Muscle of back (tissue), 3 donors: ENCODE measurements at regions not wholly inside any gene's neighbourhood (a gene's known extent, or its start where the extent isn't known, plus 50 kb on each side); places are given as distances from the start of the nearest gene placed in this dataset.
"Not testable (repeated sequence)": the region's sequence is repeated elsewhere in the genome, so short reads cannot be mapped to it uniquely, and the experiment has no call there.

ENCODE experiments used
- DNase-seq, 3 donors: peaks; one replicate each; pipeline versions ENCODE4 v3.0.0 to v3.0.0-alpha.2; 2013

DNA sequence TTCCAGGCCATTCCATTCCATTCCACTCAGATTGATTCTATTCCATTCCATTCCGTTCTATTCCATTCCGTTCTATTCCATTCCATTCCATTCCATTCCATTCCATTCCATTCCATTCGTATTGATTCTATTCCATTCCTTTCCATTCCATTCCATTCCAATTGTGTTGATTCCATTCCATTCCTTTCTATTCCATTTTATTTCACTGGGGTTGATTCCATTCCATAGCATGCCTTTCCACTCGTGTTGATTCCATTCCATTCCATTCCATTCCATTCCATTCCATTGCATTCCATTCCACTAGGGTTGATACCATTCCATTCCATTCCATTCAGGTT lies 1142.3 kb downstream of the RPIA start:
- DNase-seq: peak in 2 of 3 donors; percentile 20 to 40

DNA sequence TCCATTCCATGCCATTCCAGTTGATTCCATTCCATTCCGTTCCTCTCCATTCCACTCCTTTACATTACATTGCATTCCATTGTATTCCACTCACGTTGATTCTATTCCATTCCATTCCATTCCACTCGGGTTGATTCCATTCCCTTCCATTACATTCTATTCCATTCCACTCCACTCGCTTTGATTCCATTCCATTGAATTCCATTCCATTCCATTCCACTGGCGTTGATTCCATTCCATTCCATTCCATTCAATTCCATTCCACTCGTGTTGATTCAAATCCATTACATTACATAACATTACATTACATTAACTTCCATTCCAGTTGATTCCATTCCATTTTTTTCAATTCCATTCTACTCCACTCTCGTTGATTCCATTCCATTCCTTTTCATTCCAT lies 1142.8 kb downstream of the RPIA start:
- DNase-seq: no peak

DNA sequence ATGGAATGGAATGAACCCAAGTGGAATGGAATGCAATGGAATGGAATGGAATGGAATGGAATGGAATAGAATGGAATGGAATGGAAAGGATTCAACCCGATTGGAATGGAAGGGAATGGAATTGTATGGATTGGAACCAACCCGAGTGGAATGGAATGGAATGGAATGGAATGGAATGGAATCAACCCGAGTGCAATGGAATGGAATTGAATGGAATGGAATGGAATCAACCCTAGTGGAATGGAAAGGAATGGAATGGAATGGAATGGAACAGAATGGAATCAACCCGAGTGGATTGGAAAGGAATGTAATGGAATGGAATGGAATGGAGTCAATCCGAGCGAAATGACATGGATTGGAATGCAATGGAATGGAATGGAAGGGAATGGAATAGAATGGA lies 1144.9 kb downstream of the RPIA start:
- DNase-seq: peak in 2 of 3 donors; percentile 28 to 40

DNA sequence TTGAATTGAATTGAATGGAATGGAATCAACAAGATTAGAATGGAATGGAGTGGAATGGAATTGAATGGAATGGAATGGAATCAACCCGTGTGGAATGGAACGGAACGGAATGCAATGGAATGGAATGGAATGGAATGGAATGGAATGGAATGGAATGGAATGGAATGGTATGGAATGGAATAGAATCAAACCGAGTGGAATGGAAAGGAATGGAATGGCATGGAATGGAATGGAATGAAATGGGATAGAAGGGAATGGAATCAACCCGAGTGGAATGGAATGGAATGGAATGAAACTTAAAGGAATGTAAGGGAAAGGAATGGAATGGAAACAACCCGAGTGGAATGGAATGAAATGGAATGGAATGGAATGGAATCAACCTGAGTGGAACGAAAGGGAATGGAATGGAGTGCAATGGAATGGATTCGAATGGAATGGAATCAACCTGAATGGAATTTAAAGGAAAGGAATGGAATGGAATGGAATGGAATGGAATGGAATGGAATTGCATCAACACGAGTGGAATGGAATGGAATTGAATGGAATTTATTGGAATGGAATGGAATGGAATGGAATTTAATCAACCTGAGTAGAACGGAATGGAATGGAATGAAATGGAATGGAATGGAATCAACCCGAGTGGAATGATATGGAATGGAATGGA lies 1146.6 kb downstream of the RPIA start:
- DNase-seq: no peak

DNA sequence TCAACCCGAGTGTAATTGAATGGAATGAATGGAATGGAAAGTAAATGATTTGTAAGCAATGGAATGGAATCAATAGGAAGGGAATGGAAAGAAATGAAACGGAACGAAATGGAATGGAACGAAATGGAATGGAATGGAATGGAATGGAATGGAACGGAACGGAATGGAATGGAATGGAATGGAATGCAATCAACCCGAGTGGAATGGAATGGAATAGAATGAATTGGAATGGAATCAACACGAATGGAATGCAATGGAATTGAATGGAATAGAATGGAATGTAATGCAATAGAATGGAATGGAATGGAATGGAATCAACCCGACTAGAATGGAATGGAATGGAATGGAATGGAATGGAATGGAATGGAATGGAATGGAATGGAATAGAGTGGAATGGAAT lies 1148.7 kb downstream of the RPIA start:
- DNase-seq: peak in 1 of 3 donors; percentile 28

DNA sequence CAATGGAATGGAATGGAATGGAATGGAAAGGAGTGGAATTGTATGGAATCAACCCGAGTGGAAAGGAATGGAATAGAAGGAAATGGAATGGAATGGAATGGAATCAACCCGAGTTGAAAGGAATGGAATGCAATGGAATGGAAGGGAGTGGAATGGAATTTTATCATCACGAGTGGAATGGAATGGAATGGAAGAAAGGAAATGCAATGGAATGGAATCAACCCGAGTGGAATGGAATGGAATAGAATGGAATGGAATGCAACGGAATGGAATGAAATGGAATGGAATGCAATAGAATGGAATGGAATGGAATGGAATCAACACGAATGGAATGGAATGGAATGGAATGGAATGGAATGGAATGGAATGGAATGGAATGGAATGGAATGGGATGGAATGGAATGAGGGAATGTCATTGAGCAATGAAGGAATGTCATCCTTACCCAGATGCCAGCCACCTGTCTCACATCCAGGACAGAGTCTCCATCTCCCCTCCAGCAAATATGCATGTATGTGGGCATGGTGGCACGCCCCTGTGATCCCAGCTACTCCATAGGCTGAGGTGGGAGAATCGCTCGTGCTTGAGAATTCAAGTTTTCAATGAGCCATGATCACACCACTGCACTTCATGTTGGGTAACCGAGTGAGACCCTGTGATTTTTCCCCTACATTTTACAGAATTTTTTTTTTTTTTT lies 1149.5 kb downstream of the RPIA start:
- peak in 1 of 3 donors; percentile 73 for DNase-seq

DNA sequence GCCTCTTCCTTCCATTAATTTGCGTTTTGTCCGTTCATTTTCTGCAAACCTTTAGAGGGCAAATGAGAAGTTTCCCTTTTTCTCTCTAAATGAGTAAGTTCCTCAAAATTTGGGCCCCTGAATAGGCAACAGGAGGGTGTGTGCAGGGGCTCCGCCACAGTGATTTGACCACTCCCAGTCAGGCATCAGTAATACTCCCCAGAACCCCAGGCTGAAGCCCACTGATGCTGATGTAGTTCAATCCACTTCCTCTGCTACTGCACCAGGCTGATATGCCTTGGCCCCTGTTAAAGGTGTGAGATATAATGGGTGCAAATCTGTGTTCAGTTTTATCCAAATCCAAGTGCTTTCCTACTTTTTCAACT lies 1150.0 kb downstream of the RPIA start:
- no peak for DNase-seq

DNA sequence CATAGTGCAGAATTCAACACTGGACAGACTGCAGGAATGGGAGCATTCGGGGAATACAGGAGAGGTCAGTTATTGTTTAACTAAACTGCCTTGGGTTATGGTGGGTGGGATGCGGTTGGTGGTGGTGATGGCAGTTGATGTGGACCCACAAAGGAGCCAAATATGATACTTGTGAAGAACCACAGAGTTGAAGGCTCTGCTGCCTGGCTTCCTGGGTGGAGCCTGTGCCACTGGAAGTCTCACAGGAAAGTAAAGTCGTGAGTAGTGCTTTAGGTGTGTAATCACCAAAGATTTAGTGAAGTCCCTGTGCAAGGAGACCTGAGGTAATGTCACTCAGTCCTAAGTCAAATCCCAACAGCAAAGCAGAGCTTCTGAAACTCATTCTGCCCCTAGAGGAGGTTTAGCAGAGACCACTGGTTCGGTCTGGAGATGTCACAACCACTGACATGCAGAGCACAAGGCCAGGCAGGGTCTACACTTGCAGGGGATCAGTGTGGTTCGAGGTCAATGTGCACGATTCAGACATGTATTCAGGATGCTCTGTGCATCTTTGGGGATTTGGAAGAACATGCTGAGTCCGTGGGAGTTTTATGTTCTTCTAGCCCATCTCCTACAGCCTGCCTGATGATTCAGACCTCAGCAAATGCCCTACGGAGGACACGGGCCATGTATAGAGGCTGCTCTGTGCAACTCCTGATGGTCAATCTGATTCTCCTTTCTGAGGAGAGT lies 1150.9 kb downstream of the RPIA start:
- no peak for DNase-seq

DNA sequence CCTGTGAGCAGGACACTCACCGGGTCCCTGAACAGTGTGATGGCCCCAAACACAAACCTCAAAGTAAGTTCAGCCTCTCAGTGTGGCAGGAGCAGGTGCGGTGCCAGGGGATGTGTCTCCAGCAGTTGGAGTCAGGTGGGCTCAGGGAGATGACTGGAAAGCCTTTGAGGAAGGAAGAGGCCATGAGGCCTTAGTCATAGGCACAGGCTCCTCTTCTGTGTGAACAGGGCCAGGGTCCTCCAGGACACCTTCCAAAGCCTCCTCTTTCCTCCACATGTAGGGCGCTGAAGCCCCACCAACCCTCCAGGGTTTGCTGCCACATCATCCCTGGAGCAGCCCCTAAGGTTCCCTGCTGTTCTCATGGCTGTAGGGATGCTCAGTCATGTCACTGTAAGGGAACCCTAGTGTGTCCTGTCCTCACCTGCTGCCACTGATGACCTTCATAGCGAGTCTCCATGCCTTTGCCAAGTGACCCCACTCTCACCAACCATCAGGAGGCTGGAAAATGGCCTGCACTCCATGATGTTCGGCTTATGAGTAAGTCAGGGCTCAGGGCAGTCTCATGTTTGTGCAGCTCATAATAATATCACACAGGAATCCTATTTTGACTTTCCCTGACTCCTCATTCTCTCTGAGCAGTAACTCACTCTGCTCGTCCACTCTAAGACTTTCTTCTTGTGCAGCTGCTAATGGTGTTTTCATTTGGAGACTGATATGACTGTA lies 1152.9 kb downstream of the RPIA start:
- DNase-seq: no peak

DNA sequence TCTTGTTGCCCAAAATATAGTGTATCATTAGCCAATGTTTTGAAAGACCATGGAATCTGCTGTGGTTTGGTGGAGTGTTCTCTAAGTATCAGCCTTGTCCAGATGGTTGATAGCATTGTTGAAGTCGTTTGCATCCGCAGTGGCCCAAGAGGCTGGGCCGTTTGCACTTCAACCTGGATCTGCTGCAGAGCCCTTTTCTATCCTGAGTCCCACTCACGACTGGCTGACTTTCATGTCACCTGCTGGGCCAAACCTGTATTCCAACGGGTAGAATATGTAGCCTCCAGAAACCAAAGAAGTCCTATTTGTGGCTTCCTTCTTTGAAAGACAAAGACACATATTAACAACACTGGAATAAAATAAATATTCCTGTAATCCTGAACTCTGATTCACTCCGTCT lies 1154.1 kb downstream of the RPIA start:
- DNase-seq: no peak

DNA sequence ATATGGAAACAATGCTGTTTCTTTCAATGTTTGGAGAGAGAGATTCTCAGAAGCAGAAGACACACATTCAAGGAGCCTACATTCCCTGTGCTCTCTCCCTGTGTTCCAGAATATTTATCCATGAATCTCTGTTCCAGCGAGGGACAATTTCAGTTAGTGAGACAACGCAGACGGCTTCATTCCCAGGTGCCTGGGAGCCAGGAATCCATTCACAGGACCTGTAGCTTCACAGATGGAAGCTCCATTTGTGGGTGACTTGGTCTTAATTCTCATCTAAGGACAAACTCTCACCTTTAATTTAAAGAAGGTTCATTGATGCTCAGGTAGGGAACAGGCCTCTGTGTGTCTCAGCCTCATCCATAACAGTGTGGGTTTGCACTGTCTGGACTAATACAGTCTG lies 1156.6 kb downstream of the RPIA start:
- no peak for DNase-seq

DNA sequence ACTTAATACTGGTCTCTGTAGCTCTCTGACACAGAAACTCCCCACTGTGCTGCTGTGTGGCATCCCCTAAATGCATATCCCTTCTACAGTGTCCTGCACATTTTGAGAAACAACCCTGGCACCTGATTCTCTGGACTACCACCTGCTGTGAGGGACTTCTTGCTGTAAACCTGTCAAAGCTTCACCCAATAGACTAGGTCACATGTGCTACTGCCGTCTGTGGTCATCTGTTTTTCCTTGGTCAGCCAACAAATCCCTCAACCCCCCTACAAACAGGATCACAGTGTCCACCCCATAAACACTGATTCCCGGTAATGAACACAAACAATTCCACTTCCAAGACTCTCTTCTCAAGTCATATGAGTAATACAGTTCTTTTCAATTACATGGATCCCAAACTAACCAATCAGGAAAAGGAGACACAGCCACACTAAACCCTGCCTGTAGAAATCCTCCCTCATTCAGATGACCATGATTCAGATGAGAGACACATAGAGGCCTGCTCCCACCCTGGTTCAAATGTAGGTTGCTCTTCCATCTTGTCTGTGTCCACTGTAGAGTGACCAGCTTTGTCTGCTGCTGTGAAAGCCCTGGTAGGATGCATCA lies 1157.4 kb downstream of the RPIA start:
- no peak for DNase-seq

DNA sequence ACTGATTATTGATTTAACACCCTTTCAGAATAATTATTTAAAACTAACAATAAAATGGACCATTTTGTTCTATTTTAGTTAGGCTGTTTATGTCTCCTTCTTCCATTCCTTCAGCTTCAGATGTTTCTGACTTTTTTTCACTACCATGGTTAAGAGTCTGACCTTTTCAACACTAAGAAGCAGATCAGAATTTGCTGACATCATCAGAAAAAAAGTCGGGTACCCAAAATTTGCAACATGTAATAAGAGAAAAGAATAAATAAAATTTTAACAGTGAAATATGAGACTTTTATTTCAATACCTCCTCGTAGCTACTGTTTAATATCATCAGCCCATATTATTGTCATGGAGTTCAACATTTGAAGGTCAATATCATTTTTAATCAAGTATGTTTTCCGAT lies 1158.3 kb downstream of the RPIA start:
- no peak for DNase-seq

DNA sequence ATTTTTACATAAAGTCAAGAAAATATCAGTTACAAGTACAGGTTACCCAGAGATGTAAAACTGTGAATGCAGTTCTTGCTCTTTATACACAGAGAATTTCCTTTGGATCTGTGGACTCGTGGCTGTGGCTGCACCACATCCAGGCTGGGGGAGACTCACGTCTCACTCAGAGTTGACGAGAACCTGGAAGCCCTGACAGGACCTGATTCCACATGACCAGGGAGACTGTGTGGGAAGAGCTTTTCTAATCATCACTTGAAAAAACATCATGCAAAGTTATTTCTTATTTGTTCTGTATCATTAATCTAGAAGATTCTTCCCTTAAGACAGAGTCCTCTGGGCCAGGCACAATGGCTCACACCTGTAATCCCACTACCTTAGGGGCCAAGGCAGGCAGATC lies 1159.0 kb downstream of the RPIA start:
- DNase-seq: no peak

DNA sequence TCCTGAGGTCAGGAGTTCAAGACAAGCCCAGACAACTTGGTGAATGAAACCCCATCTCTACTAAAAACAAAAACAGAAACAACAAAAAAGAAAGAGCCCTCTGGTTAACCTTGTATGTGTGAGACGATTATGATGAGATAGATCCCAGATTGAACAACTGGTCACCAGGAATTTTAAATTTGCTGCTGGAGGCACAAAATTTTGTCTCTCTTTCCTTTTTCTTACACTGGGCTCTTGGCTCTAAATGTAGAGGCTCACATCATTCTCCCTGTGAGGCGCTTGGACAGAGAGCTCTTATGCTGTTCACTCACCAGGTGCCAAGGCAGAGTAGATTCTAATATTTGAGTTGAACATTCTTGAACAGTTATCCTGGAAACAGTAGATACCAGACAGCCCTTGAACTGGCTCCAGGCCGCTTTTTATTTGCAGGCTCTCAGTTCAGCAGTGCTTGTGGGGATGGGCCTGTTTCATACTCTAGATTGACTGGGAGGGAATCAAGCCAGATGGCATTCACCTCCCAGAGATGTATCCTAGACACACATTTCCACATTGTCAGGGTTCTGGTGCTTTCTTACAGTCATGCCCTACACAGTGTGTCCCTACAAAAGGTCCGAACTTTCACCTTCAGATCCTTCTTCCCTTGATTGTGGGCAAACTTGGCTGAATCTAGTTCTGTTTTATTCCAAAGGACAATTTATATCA lies 1159.6 kb downstream of the RPIA start:
- DNase-seq: no peak

DNA sequence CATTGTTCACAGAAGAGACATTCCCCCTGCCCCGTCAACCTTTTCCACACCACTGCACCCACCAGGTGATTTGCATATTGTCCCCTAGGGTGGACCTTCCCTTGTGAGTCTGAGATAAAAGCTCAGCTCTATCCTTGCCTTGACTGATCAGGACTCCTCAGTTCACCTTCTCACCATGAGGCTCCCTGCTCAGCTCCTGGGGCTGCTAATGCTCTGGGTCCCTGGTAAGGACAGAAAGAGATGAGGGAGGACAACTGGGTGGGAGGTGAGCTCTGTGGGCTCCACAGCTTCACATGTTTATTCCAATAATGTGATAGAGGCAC lies 1160.1 kb downstream of the RPIA start:
- DNase-seq: no peak

DNA sequence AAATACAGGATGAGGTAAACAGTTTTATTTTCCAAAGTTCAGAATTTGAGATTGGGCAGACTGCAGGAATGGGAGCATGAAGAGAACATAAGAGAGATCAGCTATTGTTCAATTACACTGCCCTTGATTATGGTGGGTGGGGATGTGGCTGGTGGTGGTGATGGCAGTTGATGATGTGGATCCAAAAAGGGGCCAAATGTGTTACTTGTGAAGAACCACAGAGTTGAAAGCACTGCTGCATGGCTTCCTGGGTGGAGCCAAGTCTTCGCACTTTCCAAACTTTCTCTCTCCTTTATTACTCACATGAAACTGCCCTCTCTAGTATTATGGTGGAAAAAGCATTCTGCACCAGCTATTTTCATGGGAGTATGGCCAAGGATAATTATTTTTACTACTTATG lies 1162.0 kb downstream of the RPIA start:
- not testable (repeated sequence) for DNase-seq

DNA sequence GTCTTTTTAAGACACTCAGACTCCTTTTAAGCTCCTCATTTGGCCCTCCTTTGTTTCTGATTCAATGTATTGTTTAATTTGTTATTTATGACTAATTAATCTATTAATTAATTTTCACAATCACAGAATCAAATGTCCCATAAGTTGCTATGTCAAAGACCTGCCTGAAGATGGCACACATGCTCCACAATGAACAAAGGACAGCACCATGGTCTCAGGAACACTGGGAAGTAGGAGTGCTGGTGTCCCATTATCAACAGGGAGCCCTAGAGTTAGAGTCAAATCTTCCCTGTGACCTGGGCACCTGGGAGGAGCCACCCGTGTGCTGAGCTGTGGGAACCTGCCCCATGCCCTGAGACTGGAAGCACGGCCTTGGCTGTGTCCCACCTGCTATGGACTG lies 1164.3 kb downstream of the RPIA start:
- DNase-seq: not testable (repeated sequence)

DNA sequence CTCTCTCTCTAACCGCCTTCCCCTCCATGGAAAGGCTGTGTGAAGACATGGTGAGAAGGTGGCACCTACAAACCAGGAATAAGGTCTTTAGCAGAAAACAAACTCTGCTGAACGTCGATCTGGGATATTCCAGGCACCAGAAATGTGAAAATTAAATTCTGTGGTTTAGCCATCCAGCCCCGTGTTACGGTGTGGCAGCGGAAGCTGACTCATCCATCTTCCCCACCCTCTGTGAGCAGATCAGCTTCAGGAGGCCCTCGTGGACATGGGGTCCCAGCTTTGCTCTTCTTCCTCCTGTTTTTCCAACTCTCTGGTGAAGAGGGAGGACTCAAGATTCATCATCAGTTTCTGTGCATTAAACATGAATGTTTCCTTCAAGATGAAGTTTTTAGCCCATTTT lies 1164.8 kb downstream of the RPIA start:
- DNase-seq: not testable (repeated sequence)

DNA sequence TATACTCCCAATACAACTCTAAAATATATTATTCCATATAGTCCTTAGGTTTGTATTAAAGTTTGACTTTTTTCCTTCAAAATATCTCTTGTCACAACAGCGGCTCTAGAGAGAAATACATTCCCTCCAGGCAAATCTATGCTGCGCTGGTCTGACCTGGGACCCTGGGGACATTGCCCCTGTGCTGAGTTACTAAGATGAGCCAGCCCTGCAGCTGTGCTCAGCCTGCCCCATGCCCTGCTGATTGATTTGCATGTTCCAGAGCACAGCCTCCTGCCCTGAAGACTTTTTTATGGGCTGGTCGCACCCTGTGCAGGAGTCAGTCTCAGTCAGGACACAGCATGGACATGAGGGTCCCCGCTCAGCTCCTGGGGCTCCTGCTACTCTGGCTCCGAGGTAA lies 1170.7 kb downstream of the RPIA start:
- not testable (repeated sequence) for DNase-seq

DNA sequence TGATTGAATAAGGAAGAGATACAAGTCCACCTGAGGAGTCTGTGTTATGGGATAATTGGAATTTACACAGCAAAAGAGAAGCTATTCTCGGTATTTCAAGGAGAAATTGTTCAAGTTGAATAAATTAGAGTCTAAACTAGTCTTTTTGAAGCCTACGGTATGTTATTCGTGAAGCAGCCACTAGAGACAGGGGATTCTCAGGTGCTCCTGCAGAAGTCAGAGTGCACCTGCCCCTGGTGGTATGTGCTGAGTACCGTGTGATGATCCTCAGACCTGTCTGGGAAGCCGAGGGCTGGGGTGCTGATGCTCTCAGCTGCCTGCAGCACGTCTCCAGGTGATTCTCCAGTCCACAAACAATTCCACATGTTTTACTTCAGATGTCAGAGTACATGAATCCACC lies 1171.7 kb downstream of the RPIA start:
- not testable (repeated sequence) for DNase-seq
